Neuron (in vitro differentiated cells): ENCODE measurements at regions not wholly inside any gene's neighbourhood (a gene's known extent, or its start where the extent isn't known, plus 50 kb on each side); places are given as distances from the start of the nearest gene placed in this dataset.

Experiments used
- H2AFZ ChIP-seq: one replicate; pipeline ENCODE4 v1.6.1; 2013; ENCODE audit warnings: low read depth, mild to moderate bottlenecking, inconsistent platforms, low read length, moderate library complexity
- H3K27me3 ChIP-seq: one replicate; pipeline ENCODE4 v1.6.1; 2013; ENCODE audit warnings: low read length; ENCODE audit not compliant: insufficient read depth
- H3K36me3 ChIP-seq: one replicate; pipeline ENCODE4 v1.6.1; 2013; ENCODE audit warnings: low read length; ENCODE audit not compliant: insufficient read depth
- H3K4me1 ChIP-seq: one replicate; pipeline ENCODE4 v1.6.1; 2013; ENCODE audit warnings: low read length; ENCODE audit not compliant: insufficient read depth
- H3K4me3 ChIP-seq: 2 replicates; pipeline ENCODE4 v1.5.1; 2013; ENCODE audit warnings: mild to moderate bottlenecking, low read length, moderate library complexity
- H3K9me3 ChIP-seq: one replicate; pipeline ENCODE4 v1.6.1; 2013; ENCODE audit warnings: low read length

GRCh38 chr22:27684901-27685300 is 116.7 kb downstream of the MN1 start:
- Histone ChIP-seq H2AFZ (no peak overlapping the region), H3K36me3 (no peaks in the 10 kb centered on the region), H3K4me3 (no peak overlapping the region), H3K9me3 (no peaks in the 10 kb centered on the region), H3K27me3 (no peaks in the 10 kb centered on the region), H3K4me1 (peaks cover 28% of the 10 kb centered on the region)

- H3K9me3 ChIP-seq, result no peaks in the 10 kb centered on the region
- H2AFZ ChIP-seq, result no peak overlapping the region
- no peak overlapping the region for H3K4me3 ChIP-seq
- no peaks in the 10 kb centered on the region for H3K27me3 ChIP-seq
- no peaks in the 10 kb centered on the region for H3K36me3 ChIP-seq
- H3K4me1 ChIP-seq, result peaks cover 28% of the 10 kb centered on the region
These were observed 116.0 kb downstream of the MN1 start for GRCh38 chr22:27685515-27685914.

GRCh38 chr22:27685970-27686369 is 115.6 kb downstream of the MN1 start:
- Histone ChIP-seq H3K36me3 (no peaks in the 10 kb centered on the region), H3K9me3 (no peaks in the 10 kb centered on the region), H2AFZ (no peak overlapping the region), H3K4me1 (peaks cover 28% of the 10 kb centered on the region), H3K27me3 (no peaks in the 10 kb centered on the region), H3K4me3 (no peak overlapping the region)

GRCh38 chr22:27686534-27686933 is 115.0 kb downstream of the MN1 start:
- Histone ChIP-seq H3K4me3 (no peak overlapping the region), H3K4me1 (peaks cover 28% of the 10 kb centered on the region), H3K27me3 (no peaks in the 10 kb centered on the region), H2AFZ (no peak overlapping the region), H3K36me3 (no peaks in the 10 kb centered on the region), H3K9me3 (no peaks in the 10 kb centered on the region)

GRCh38 chr22:27687984-27688545 is 113.5 kb downstream of the MN1 start:
- Histone ChIP-seq H3K4me1 (peaks cover 13% of the 10 kb centered on the region), H3K4me3 (no peak overlapping the region), H3K27me3 (no peaks in the 10 kb centered on the region), H2AFZ (no peak overlapping the region), H3K9me3 (peaks cover 2% of the 10 kb centered on the region), H3K36me3 (no peaks in the 10 kb centered on the region)

GRCh38 chr22:27689664-27690063 is 111.9 kb downstream of the MN1 start:
- H3K27me3 ChIP-seq, result no peaks in the 10 kb centered on the region
- no peak overlapping the region for H2AFZ ChIP-seq
- peaks cover 10% of the 10 kb centered on the region for H3K4me1 ChIP-seq
- H3K36me3 ChIP-seq, result no peaks in the 10 kb centered on the region
- H3K9me3 ChIP-seq, result peaks cover 2% of the 10 kb centered on the region
- H3K4me3 ChIP-seq, result no peak overlapping the region

GRCh38 chr22:27690599-27690998 is 111.0 kb downstream of the MN1 start:
- H3K27me3 ChIP-seq, result no peaks in the 10 kb centered on the region
- H2AFZ ChIP-seq, result no peak overlapping the region
- no peaks in the 10 kb centered on the region for H3K36me3 ChIP-seq
- no peak overlapping the region for H3K4me3 ChIP-seq
- peaks cover 10% of the 10 kb centered on the region for H3K4me1 ChIP-seq
- H3K9me3 ChIP-seq, result peaks cover 2% of the 10 kb centered on the region

- H3K27me3 ChIP-seq, result no peaks in the 10 kb centered on the region
- no peaks in the 10 kb centered on the region for H3K4me1 ChIP-seq
- no peak overlapping the region for H2AFZ ChIP-seq
- no peak overlapping the region for H3K4me3 ChIP-seq
- H3K9me3 ChIP-seq, result peaks cover 5% of the 10 kb centered on the region
- no peaks in the 10 kb centered on the region for H3K36me3 ChIP-seq
These were observed 109.3 kb downstream of the MN1 start for GRCh38 chr22:27692243-27692642.

- Histone ChIP-seq H3K4me1 (peaks cover 9% of the 10 kb centered on the region), H3K9me3 (peaks cover 13% of the 10 kb centered on the region), H3K36me3 (no peaks in the 10 kb centered on the region), H3K4me3 (no peak overlapping the region), H3K27me3 (no peaks in the 10 kb centered on the region), H2AFZ (no peak overlapping the region)
These were observed 105.6 kb downstream of the MN1 start for GRCh38 chr22:27695925-27696324.

- Histone ChIP-seq H3K9me3 (peaks cover 17% of the 10 kb centered on the region), H3K4me1 (peaks cover 9% of the 10 kb centered on the region), H2AFZ (no peak overlapping the region)
These were observed 103.7 kb downstream of the MN1 start for GRCh38 chr22:27697888-27698287.

More at GRCh38 chr22:27697888-27698287, 103.7 kb downstream of the MN1 start:
- Histone ChIP-seq H3K4me3 (no peak overlapping the region), H3K36me3 (no peaks in the 10 kb centered on the region), H3K27me3 (no peaks in the 10 kb centered on the region)
